ENCODE measurements at regions not wholly inside any gene's neighbourhood (a gene's known extent, or its start where the extent isn't known, plus 50 kb on each side); places are given as distances from the start of the nearest gene placed in this dataset.
"Not testable (repeated sequence)": the region's sequence is repeated elsewhere in the genome, so short reads cannot be mapped to it uniquely, and the experiment has no call there.

DNA sequence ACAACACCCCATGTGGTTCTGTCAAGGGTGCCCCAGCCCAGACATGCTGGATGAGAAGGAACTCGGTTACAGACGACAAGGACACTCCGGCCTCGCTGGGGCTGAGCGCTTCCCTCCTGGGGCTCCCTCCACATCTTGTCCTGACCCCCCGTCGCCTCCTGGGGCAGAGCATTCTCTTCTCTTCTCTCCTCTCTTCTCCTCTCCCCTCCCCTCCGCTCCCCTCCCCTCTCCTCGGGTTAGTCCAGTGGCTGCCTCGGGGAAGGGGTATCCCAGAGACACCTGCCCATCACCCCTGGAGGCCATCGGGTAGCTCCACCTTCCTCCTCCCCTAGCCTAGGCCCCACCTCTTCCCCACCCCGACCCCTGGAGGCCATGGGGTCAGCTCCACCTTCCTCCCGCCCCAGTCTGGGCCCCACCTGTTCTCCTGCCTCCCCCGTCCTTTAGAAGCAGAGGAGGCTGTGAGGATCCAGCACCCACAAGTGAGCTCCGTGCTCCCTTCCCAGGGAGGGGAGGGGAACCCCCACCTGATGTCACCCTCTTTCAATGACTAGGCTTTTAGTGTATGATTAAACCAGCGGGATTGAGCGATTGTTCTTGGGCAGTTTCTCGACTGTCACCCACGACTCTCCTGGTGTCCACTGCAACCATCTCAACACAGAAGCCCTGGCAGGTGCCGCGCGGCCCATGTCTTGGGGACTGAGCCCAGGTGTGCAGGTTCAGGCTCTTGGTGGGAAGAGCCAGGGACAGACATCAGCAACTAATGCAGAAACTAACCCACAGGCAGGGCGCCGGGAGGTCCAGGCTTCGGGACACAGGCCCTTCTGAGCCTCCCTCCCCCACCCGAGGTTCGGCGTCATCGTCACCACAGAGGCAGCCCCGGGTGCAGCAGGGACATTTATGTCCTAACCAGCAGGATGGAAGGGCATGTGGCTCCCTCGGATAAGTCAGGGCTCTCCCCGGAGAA is 330.4 kb downstream of the ADGRD1 start:
- TF ChIP-seq, protein P1, sequence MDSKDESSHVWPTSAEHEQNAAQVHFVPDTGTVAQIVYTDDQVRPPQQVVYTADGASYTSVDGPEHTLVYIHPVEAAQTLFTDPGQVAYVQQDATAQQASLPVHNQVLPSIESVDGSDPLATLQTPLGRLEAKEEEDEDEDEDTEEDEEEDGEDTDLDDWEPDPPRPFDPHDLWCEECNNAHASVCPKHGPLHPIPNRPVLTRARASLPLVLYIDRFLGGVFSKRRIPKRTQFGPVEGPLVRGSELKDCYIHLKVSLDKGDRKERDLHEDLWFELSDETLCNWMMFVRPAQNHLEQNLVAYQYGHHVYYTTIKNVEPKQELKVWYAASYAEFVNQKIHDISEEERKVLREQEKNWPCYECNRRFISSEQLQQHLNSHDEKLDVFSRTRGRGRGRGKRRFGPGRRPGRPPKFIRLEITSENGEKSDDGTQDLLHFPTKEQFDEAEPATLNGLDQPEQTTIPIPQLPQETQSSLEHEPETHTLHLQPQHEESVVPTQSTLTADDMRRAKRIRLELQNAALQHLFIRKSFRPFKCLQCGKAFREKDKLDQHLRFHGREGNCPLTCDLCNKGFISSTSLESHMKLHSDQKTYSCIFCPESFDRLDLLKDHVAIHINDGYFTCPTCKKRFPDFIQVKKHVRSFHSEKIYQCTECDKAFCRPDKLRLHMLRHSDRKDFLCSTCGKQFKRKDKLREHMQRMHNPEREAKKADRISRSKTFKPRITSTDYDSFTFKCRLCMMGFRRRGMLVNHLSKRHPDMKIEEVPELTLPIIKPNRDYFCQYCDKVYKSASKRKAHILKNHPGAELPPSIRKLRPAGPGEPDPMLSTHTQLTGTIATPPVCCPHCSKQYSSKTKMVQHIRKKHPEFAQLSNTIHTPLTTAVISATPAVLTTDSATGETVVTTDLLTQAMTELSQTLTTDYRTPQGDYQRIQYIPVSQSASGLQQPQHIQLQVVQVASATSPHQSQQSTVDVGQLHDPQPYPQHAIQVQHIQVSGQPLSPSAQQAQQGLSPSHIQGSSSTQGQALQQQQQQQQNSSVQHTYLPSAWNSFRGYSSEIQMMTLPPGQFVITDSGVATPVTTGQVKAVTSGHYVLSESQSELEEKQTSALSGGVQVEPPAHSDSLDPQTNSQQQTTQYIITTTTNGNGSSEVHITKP (IDR thresholded peaks at IDR 0.05; ENCODE audit: partially characterized antibody), result peak; percentile 47
- TF ChIP-seq, protein P2, sequence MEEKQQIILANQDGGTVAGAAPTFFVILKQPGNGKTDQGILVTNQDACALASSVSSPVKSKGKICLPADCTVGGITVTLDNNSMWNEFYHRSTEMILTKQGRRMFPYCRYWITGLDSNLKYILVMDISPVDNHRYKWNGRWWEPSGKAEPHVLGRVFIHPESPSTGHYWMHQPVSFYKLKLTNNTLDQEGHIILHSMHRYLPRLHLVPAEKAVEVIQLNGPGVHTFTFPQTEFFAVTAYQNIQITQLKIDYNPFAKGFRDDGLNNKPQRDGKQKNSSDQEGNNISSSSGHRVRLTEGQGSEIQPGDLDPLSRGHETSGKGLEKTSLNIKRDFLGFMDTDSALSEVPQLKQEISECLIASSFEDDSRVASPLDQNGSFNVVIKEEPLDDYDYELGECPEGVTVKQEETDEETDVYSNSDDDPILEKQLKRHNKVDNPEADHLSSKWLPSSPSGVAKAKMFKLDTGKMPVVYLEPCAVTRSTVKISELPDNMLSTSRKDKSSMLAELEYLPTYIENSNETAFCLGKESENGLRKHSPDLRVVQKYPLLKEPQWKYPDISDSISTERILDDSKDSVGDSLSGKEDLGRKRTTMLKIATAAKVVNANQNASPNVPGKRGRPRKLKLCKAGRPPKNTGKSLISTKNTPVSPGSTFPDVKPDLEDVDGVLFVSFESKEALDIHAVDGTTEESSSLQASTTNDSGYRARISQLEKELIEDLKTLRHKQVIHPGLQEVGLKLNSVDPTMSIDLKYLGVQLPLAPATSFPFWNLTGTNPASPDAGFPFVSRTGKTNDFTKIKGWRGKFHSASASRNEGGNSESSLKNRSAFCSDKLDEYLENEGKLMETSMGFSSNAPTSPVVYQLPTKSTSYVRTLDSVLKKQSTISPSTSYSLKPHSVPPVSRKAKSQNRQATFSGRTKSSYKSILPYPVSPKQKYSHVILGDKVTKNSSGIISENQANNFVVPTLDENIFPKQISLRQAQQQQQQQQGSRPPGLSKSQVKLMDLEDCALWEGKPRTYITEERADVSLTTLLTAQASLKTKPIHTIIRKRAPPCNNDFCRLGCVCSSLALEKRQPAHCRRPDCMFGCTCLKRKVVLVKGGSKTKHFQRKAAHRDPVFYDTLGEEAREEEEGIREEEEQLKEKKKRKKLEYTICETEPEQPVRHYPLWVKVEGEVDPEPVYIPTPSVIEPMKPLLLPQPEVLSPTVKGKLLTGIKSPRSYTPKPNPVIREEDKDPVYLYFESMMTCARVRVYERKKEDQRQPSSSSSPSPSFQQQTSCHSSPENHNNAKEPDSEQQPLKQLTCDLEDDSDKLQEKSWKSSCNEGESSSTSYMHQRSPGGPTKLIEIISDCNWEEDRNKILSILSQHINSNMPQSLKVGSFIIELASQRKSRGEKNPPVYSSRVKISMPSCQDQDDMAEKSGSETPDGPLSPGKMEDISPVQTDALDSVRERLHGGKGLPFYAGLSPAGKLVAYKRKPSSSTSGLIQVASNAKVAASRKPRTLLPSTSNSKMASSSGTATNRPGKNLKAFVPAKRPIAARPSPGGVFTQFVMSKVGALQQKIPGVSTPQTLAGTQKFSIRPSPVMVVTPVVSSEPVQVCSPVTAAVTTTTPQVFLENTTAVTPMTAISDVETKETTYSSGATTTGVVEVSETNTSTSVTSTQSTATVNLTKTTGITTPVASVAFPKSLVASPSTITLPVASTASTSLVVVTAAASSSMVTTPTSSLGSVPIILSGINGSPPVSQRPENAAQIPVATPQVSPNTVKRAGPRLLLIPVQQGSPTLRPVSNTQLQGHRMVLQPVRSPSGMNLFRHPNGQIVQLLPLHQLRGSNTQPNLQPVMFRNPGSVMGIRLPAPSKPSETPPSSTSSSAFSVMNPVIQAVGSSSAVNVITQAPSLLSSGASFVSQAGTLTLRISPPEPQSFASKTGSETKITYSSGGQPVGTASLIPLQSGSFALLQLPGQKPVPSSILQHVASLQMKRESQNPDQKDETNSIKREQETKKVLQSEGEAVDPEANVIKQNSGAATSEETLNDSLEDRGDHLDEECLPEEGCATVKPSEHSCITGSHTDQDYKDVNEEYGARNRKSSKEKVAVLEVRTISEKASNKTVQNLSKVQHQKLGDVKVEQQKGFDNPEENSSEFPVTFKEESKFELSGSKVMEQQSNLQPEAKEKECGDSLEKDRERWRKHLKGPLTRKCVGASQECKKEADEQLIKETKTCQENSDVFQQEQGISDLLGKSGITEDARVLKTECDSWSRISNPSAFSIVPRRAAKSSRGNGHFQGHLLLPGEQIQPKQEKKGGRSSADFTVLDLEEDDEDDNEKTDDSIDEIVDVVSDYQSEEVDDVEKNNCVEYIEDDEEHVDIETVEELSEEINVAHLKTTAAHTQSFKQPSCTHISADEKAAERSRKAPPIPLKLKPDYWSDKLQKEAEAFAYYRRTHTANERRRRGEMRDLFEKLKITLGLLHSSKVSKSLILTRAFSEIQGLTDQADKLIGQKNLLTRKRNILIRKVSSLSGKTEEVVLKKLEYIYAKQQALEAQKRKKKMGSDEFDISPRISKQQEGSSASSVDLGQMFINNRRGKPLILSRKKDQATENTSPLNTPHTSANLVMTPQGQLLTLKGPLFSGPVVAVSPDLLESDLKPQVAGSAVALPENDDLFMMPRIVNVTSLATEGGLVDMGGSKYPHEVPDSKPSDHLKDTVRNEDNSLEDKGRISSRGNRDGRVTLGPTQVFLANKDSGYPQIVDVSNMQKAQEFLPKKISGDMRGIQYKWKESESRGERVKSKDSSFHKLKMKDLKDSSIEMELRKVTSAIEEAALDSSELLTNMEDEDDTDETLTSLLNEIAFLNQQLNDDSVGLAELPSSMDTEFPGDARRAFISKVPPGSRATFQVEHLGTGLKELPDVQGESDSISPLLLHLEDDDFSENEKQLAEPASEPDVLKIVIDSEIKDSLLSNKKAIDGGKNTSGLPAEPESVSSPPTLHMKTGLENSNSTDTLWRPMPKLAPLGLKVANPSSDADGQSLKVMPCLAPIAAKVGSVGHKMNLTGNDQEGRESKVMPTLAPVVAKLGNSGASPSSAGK (IDR thresholded peaks at IDR 0.05), result 0 out of 2 replicates have a peak, but pooled peaks have one; percentile 28
- peak; percentile 66; the same call in 1 of the 2 replicates for TF ChIP-seq ZNF263 (CRISPR knock-in tag; IDR thresholded peaks at IDR 0.05; ENCODE audit: borderline replicate concordance)
- POLR2A ChIA-PET; in situ Hi-C loops (cut with MboI); H4K20me1 ChIP-seq (replicated peaks; ENCODE audit: control insufficient read depth, insufficient read depth, low read length); intact Hi-C loops (cut with micrococcal nuclease); H3K9me1 ChIP-seq (ENCODE audit: control insufficient read depth, insufficient read depth, low read length); CTCF ChIA-PET (ENCODE audit: low intra/inter-chr PET ratio); H3K79me2 ChIP-seq (ENCODE audit: control insufficient read depth, insufficient read depth, low read length); BruUV-seq (replicated peaks); H3K4me2 ChIP-seq (ENCODE audit: insufficient read depth, low read length); H3K27ac ChIP-seq (ENCODE audit: extremely low read depth, low read depth, low read length); H3K9me3 ChIP-seq (replicated peaks; ENCODE audit: control insufficient read depth, insufficient read depth, low read depth, low read length); H3K36me3 ChIP-seq (ENCODE audit: control insufficient read depth, insufficient read depth, low read length); H3K4me3 ChIP-seq: not testable (repeated sequence)
- peak; percentile 73 for ATAC-seq
- Histone ChIP-seq H3K4me1 (replicated peaks in 1 of 2; ENCODE audit: control insufficient read depth in 2 of 2, insufficient read depth in 2 of 2, low read length in 2 of 2) (peaks cover 0 to 15% of the 10 kb centered on the region in 2 experiments; a peak in 2 of 5 replicates), H3K9ac (ENCODE audit: insufficient read depth in 1 of 2, low read depth in 2 of 2, low read length in 2 of 2) (peak overlapping the region in 1 of 2 experiments; percentile 26; a peak in 1 of 4 replicates), H3K27me3 (ENCODE audit: control insufficient read depth in 2 of 2, insufficient read depth in 2 of 2, low read length in 2 of 2) (peaks cover 12 to 47% of the 10 kb centered on the region in 2 experiments), H2AFZ (ENCODE audit: low read depth, low read length) (peak overlapping the region; percentile 39)
- peak; percentile 89 for FAIRE-seq
- DNase-seq (ENCODE audit: extremely low read depth in 1 of 4, low spot score in 3 of 4), result peak in 2 of 4 experiments; percentile 66 to 67
- WGBS (ENCODE audit: insufficient coverage, low coverage, missing lambda C conversion rate), result 49% methylated on average over 20 of the region's 32 CpGs
